ENCODE measurements at regions not wholly inside any gene's neighbourhood (a gene's known extent, or its start where the extent isn't known, plus 50 kb on each side); places are given as distances from the start of the nearest gene placed in this dataset.
A peak's percentile ranks its signal among the peaks of the same experiment; 100 is the strongest.

GRCh38 chr11:116255321-116255953 is 517.4 kb downstream of the BUD13 start:
- DNase-seq (ENCODE audit: low spot score) = no peak

DNA sequence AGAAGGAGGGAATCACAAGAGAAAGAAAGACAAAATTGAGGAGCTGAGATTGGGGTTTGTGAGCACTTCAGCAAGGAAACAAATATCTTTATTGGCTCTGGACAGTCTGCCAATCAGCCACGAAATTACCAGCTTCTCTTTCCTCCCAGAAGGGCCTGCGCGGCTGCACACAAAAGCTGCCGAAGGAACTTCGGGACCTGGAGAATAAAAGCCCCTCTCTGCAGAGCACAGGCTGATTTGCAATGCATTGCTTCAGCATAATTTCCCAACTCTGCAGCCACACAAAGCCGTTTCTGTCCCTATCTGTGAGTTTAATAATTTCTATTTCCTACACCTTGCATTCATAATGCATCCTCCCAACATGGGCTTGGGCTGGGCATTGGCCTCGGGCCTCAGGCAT is 522.6 kb downstream of the BUD13 start:
- no peak for DNase-seq (ENCODE audit: low spot score)

- DNase-seq (ENCODE audit: low spot score) = no peak
These were observed 523.2 kb downstream of the BUD13 start for GRCh38 chr11:116249561-116249960.

DNA sequence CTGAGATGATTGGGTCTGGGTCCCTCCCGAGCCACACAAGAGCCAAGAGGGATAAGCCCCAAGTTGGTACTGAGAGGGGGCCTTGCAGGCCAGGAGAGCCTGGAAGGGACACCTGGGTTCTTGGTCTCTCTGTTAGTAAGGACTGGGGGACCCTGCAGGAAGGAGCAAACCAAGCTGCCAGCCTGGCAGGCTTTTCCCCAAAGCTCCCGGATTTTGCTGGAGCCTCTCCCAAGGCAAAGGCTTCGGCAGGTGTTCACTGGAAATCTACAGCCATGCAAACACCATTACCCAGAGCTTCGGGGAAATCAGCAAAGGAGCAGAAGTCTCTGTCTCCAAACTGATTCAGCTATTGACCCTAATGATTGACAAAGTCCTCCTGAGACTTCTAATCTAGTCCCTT is 527.9 kb downstream of the BUD13 start:
- DNase-seq (ENCODE audit: low spot score) = peak; percentile 38

- DNase-seq (ENCODE audit: low spot score) = no peak
These were observed 528.3 kb downstream of the BUD13 start for GRCh38 chr11:116244439-116244838.

DNA sequence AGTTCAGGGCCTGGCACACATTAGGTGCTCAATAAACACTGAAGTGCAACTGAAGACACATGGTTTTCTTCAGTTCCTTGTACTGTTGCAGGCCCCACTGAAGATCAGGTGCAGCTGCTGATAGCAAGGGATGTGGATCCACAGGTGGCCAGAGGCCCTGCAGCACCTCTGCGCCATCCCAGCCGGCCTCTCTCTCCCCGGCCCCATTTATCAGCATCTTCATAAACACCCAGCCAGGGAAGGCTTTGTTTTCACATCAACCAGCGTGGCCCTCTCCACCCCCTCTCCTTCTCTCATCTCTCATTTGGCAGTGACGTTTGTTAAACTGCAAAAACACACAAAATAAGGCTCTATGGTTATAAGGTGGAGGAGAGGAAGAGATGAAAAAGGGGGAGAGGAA is 528.8 kb downstream of the BUD13 start:
- no peak for DNase-seq (ENCODE audit: low spot score)

DNA sequence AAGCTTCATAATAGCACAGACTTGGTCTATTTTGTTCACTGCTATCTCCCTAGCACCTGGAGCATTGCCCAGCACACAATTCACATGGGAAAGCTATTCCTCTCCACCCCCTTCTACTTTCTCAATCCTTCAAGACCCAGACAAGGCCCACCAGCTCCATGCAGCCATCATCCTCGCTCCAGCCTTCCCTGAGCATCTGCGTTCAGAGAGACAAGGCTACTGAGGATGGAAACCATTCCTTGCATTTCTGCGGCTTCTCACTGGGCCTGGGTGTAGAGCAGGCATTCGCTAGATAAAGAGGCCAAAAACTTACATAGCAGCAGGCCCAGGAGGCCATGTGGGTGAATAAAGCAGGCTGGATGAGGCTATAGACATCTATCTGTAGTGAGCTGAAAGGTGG is 530.8 kb downstream of the BUD13 start:
- DNase-seq (ENCODE audit: low spot score) = no peak

DNA sequence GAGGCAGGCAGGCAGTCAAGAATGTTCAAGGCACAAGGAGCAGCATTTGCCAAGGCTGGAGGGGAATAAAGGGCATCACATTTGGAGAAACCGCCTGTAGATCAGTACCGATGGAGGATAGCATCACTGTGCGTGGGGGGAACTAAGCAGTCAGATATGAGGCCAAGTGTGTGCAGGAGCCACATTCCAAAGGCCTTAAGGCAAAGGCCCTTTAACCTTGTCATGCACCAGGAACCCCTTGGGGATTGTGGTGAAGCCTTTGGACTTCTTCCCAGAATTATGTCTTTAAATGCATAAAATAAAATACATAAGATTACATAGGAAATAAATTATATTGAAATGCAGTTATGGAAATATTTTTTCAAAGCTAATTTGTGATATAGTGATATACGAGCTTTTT is 532.1 kb downstream of the BUD13 start:
- no peak for DNase-seq (ENCODE audit: low spot score)

GRCh38 chr11:116239247-116239646 is 533.5 kb downstream of the BUD13 start:
- DNase-seq (ENCODE audit: low spot score) = no peak

GRCh38 chr11:116234989-116235568 is 537.7 kb downstream of the BUD13 start:
- DNase-seq (ENCODE audit: low spot score) = no peak

DNA sequence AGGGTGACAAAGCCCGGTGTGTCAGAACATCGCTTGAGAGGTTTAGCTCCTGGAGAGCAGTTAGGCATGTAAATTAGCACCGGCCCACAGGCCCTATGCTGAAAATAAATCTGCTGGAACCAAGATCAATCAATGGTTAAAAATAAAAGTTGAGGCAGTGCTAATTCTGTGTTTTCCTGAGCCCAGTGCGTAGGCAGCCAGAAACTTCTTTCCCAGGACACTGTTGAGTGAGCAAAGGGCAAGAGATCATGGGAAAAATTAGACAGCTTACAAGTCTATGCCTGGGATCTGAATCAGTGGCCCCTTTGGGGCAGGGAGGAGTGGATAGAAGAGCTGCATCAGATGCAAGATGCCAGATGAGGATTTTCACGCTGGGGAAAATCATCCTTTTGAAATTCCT is 539.2 kb downstream of the BUD13 start:
- DNase-seq (ENCODE audit: low spot score) = no peak

DNA sequence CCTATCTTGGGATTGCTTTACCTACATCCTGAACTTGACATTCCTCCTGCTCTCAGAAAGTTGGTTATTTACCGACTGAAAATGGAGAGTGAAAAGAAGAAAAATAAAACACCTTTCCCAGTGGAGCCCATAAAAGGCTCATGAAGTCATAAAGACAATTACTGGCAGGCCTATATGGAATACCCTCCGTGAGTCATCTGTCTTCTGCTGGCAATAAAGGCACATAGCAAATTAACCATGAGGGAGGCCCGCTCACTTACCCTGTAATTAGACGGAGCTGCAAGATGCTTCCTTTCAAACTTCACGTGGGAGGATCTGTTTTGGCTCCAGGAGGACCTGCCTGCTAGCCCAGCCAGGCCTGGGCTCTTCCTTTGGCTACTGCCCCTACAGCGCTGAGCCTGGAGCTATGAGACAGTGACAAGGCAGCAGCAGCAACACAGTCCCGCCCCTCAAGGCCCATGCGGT is 540.4 kb downstream of the BUD13 start:
- no peak for DNase-seq (ENCODE audit: low spot score)

GRCh38 chr11:116231543-116231942 is 541.2 kb downstream of the BUD13 start:
- no peak for DNase-seq (ENCODE audit: low spot score)

DNA sequence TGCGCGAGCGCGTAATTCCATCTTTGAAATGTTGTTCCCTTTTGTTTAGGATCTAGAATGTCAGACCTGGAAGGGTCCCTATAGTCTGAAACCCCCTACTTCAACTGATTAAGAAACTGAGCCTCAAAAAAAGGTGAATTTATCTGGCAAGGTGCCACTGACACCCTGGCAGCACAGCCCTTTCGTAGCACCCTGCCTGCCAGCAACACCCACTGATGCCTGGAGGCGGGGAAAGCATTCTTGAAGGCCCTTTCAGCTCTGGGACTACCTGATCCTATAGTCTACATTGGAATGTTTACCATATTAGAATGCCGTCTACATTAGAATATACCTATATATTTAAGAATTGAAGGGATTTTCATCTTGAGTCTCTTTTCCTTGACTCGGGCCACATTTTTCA is 542.3 kb downstream of the BUD13 start:
- no peak for DNase-seq (ENCODE audit: low spot score)

DNA sequence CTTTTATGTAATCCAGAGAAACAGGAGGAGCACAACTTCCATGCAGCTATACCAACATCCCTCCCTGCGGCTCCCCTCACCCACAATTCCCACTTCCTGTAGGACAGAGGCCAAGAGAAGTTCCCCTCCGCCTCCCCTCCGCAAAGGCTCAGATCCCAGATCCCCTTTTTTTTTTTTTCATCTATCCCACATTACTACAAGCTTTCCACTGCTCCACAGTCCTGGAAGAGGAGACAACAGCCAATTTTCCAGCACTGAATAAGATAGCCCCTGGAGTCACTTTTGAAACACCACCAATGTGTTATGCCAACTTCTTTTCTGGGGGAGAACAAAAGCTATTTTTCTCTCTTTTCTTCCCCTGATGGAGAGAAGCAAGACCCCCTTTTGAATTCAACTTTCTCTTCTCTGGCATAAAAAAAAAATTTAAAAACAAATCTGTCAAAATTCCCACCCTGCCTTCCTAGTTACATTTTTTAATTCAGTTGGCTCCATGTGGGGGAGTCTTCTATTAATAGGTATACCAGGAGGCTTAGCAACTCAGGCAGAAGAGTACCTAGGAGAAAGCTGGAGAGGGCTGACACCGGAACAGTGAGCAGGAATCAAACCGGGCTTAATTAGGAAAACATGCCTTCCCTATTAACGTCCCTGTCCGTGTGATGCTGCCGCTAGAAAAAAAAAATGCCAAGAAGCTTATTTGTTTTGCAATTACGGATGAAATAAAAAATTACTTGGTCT is 543.4 kb downstream of the BUD13 start:
- DNase-seq (ENCODE audit: low spot score) = no peak

DNA sequence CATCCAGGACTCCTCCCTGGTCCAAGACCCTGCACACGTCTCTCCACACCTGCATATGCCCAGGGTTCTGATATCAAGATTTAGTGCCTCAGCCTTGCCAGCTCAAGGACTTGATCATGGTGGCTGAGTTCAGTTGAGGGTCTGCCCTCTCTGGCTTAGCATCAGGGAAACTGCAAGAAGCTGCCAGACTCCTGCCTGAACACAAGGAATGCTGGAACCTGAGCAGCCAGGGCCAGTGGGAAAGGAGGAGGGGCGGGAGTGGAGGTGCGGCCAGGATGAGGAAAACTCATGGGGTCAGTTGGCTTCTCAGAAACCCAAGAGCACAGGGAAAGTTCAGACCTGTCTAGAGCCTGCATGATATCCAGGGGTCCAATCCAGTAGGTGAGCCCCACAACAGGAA is 546.1 kb downstream of the BUD13 start:
- DNase-seq (ENCODE audit: low spot score) = no peak

DNA sequence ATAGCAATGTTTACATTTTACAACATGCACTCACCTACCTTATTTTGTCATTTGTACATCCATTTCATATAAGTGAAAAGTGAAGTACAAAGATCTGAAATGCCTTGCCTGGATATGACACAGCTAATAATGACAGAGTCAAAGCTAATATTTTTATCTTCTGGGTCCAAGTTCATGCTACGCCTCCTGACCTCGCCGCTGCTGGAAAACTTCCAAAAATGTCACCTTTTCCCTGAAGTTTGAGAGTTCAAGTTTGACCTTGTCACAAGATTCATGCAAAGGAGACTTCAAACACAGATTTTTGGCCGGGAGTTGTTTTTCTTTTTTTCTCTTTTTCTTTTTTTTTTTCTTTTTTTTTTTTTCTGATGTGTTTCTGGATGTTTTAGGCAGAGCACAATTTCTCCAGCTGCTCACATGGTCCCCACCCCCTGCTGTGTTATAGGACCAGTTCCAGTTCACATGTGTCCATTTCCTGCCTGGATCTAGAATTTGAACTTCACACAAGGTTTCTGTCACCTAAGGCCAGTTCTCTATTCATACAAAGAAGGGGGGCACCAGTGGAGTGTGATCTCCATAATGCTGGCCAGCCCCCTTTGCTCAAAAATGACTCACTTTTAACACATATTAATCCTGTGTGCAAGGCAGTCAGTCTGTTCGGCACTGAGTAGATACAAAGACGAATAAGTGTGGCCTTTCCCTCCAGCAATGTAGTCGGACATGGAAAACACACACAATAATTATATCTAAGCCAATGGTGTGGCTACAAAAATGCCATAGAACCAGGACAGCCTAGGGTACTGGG is 546.8 kb downstream of the BUD13 start:
- DNase-seq (ENCODE audit: low spot score) = no peak

GRCh38 chr11:116225236-116225635 is 547.6 kb downstream of the BUD13 start:
- DNase-seq (ENCODE audit: low spot score) = peak; percentile 74

GRCh38 chr11:116224889-116225200 is 547.9 kb downstream of the BUD13 start:
- peak; percentile 64 for DNase-seq (ENCODE audit: low spot score)

- DNase-seq (ENCODE audit: low spot score) = peak; percentile 65
These were observed 548.5 kb downstream of the BUD13 start for GRCh38 chr11:116224154-116224888.

DNA sequence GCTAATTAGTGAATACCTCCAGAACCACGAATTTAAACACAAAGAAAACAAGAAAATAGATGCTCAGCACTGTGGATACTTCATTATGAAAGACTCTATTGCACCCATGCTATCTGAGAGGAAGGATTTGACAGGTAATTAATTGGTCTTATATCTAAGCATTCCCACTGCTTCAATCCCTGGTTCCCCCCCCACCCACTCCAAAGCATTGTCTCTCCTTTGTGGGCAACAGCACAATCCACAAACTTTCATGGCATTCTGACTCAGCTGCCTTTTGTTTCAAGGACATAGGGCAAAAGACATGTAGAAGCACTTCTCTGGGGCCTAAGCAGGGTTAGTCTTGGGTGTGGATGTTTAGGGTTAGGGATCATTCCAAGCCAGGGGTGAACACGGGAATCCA is 551.4 kb downstream of the BUD13 start:
- no peak for DNase-seq (ENCODE audit: low spot score)

DNA sequence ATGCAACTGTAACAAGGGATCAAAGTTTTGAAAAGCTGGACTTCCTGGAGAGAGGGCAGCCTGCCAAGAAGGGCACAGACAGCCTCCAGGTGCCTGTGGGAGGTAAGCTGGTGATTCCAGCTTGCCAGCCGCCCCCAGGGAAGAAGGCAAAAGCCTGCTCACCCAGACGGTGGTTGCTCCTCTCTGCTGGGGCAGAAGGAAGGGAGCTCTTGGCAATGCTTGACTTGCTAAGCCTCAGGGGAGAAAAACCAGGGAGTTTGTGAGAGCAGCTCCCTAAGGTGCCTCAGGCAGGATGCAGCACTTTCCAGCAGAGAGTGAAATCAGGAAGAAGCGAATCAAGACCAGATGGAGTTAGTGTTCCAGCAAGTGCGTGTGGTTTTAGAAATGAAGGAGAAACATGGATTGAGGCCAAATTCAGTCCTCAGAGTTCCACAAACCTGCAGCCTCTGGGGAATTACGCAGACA is 553.6 kb downstream of the BUD13 start:
- DNase-seq (ENCODE audit: low spot score) = peak; percentile 81
